ENCODE measurements at regions not wholly inside any gene's neighbourhood (a gene's known extent, or its start where the extent isn't known, plus 50 kb on each side); places are given as distances from the start of the nearest gene placed in this dataset.
"Not testable (repeated sequence)": the region's sequence is repeated elsewhere in the genome, so short reads cannot be mapped to it uniquely, and the experiment has no call there.

DNA sequence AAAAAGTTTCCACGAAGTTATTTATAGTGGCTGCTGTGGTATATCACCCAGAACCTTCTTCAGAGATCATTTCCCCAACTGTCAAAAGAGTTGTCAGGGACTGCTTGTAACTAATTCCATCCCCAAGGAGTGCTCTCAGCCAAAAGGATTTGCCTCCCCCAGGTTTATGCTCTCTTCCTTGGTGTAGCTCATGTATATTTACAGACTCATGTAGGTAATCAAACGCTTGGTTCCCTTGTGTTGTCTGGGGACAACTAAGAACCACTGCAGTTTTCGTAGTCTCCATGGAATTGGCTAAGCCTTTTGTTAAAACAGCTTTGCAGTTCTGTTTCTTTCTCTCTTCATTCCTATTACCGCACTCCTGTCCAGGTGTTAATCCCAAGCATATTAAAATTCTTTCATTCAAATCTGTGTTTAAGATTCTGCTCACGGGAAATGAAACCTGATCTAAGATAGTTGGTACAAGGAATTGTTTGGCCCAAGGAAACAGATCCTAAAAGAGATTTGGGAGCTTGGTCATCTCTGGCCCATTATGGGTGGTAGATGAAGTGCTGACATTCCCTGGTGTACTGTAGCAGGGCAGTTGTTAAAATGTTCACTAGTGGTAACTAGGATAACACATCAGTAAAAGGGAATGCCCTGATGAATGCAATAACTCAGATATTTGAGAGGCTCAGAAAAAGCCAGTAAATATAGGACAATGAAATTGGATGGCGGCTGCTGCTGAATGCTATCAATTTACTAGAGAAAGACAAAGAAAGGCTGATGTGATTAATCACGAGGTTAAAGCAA lies 361.3 kb upstream of the GBE1 start:
- H3K9me3 ChIP-seq = no peaks in the 10 kb centered on the region
- TF ChIP-seq, protein P1, sequence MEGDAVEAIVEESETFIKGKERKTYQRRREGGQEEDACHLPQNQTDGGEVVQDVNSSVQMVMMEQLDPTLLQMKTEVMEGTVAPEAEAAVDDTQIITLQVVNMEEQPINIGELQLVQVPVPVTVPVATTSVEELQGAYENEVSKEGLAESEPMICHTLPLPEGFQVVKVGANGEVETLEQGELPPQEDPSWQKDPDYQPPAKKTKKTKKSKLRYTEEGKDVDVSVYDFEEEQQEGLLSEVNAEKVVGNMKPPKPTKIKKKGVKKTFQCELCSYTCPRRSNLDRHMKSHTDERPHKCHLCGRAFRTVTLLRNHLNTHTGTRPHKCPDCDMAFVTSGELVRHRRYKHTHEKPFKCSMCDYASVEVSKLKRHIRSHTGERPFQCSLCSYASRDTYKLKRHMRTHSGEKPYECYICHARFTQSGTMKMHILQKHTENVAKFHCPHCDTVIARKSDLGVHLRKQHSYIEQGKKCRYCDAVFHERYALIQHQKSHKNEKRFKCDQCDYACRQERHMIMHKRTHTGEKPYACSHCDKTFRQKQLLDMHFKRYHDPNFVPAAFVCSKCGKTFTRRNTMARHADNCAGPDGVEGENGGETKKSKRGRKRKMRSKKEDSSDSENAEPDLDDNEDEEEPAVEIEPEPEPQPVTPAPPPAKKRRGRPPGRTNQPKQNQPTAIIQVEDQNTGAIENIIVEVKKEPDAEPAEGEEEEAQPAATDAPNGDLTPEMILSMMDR (IDR thresholded peaks at IDR 0.05) = no peak
- H3K4me1 ChIP-seq = no peaks in the 10 kb centered on the region
- H3K27me3 ChIP-seq = no peaks in the 10 kb centered on the region
- H3K36me3 ChIP-seq = no peaks in the 10 kb centered on the region
- H3K4me3 ChIP-seq = no peak overlapping the region
- no peak for ATAC-seq
- intact Hi-C loops (cut with DNase I) = no loop called here
- no peak overlapping the region for H3K27ac ChIP-seq
- no peak for DNase-seq

DNA sequence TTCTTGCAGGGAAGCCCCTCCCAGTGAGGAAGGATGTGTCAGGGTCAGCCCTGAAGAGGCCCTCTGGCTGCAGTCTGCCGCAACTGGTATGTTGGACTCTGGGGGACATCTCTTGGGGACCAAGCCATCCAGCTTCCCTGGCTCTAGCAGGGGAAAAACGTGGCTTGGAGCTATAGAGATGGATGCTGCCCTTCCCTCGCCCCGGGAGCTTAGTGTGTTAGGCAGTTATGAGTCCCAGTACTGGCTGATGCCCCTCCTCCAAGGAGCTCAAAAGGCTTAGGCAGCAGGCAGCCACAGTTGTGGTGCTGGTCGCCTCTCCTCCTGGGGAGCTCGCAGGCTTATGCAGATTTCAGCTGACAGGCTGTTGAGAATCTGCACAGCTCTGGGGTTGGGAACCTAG lies 353.1 kb upstream of the GBE1 start:
- Histone ChIP-seq H3K4me3 (no peak overlapping the region), H3K9me3 (peaks cover 0 to 32% of the 10 kb centered on the region in 2 donors), H3K4me1 (no peaks in the 10 kb centered on the region), H3K36me3 (no peaks in the 10 kb centered on the region), H3K27me3 (no peaks in the 10 kb centered on the region), H3K27ac (no peak overlapping the region)
- DNase-seq (no peak), ATAC-seq (no peak)
- intact Hi-C loops (cut with DNase I) = no loop called here
- TF ChIP-seq, protein P1 (IDR thresholded peaks at IDR 0.05) = no peak

DNA sequence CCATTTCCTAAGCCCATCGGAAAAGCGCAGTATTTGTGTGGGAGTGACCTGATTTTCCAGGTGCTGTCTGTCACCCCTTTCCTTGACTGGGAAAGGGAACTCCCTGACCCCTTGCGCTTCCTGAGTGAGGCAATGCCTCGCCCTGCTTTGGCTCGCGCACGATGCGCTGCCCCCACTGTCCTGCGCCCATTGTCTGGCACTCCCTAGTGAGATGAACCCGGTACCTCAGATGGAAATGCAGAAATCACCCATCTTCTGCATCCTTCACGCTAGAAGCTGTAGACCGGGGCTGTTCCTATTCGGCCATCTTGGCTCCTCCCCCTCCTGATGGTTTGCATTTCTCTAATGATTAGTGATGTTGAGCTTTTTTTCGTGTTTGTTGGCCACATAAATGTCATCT lies 349.3 kb upstream of the GBE1 start:
- H3K9me3 ChIP-seq = peaks cover 0 to 32% of the 10 kb centered on the region in 2 donors
- DNase-seq; H3K4me1 ChIP-seq; intact Hi-C loops (cut with DNase I); H3K27ac ChIP-seq; ATAC-seq; H3K4me3 ChIP-seq; H3K36me3 ChIP-seq; H3K27me3 ChIP-seq: not testable (repeated sequence)

DNA sequence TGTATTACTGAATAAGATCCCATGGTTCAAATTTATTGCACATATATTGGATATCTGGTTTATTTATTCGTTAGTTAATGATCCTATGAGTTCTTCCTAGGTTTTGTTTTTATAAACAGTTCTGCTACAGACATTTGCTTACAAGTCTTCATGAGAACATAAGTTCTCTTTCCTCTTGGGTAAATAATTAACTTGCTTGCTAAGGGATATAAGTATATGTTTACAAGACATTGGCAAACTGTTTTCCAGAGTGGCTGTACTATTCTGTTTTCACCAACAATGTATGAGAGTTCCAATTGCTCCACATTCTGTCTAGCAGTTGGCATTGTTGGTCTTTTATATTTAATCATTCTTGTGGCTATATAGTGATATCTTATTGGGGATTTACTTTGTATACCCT lies 341.8 kb upstream of the GBE1 start:
- H3K36me3 ChIP-seq = no peaks in the 10 kb centered on the region
- TF ChIP-seq, protein P1 (IDR thresholded peaks at IDR 0.05) = no peak
- no peaks in the 10 kb centered on the region for H3K9me3 ChIP-seq
- H3K4me3 ChIP-seq = no peak overlapping the region
- ATAC-seq = no peak
- intact Hi-C loops (cut with DNase I) = no loop called here
- no peaks in the 10 kb centered on the region for H3K27me3 ChIP-seq
- DNase-seq = no peak
- no peaks in the 10 kb centered on the region for H3K4me1 ChIP-seq
- no peak overlapping the region for H3K27ac ChIP-seq

DNA sequence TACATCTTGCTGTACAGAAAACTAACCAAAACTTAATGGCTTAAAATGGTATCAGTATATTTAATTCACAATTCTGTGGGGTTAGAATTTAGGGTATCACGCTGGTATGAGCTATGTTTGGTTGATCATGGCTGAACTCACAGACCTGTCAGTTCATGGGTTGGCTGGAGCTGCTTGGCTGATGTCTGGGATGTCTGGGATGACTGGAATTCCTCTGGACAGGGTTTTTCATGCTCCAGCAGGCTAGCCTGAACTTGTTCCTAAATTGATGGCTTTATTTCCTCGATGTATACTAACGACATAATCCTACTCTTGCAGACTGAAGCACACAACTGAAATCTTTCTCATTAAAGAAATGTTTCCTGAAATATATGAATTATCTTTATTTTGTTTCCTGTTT lies 338.9 kb upstream of the GBE1 start:
- no peak for DNase-seq

More for the DNA sequence above, 338.9 kb upstream of the GBE1 start:
- H3K9me3 ChIP-seq = no peaks in the 10 kb centered on the region
- H3K4me1 ChIP-seq = no peaks in the 10 kb centered on the region
- no peak for ATAC-seq
- no peaks in the 10 kb centered on the region for H3K36me3 ChIP-seq
- H3K27ac ChIP-seq = no peak overlapping the region
- H3K4me3 ChIP-seq = no peak overlapping the region
- H3K27me3 ChIP-seq = no peaks in the 10 kb centered on the region
- TF ChIP-seq, protein P1 (IDR thresholded peaks at IDR 0.05) = no peak
- intact Hi-C loops (cut with DNase I) = no loop called here

Measured in left lung (tissue), 4 donors.